Stimulated activated naive CD8-positive, alpha-beta T cell treated with anti-CD3 and anti-CD28 coated beads, Interleukin-15, amount 100 ng/mL, for 72 hours (primary cell): ENCODE measurements at regions not wholly inside any gene's neighbourhood (a gene's known extent, or its start where the extent isn't known, plus 50 kb on each side); places are given as distances from the start of the nearest gene placed in this dataset.

Experiments
- ATAC-seq: fragments of 150-1000 bp; cut with Tn5 transposase; 2 replicates; pipeline ENCODE4 v1.10.0; 2021; ENCODE audit warnings: mild to moderate bottlenecking, moderate library complexity
- DNase-seq, 2 donors: peaks; one replicate each; pipeline ENCODE4 v3.0.0; 2021 to 2022
- H3K27ac Mint-ChIP-seq, 2 donors: one replicate each; pipeline ENCODE4 v1.8.0; 2022; ENCODE audit warnings: mild to moderate bottlenecking in 2 of 2, mixed read lengths in 2 of 2, moderate library complexity in 2 of 2
- H3K27me3 Mint-ChIP-seq: one replicate; pipeline ENCODE4 v1.8.0; 2022; ENCODE audit warnings: mixed read lengths
- H3K4me1 Mint-ChIP-seq: one replicate; pipeline ENCODE4 v1.8.0; 2022; ENCODE audit warnings: mild to moderate bottlenecking, mixed read lengths
- H3K4me3 Mint-ChIP-seq, 2 donors: one replicate each; pipeline ENCODE4 v1.8.0; 2022; ENCODE audit warnings: mild to moderate bottlenecking in 2 of 2, mixed read lengths in 2 of 2, moderate library complexity in 1 of 2
- H3K9me3 Mint-ChIP-seq, 2 donors: one replicate each; pipeline ENCODE4 v1.8.0; 2022; ENCODE audit warnings: mixed read lengths in 2 of 2

DNA sequence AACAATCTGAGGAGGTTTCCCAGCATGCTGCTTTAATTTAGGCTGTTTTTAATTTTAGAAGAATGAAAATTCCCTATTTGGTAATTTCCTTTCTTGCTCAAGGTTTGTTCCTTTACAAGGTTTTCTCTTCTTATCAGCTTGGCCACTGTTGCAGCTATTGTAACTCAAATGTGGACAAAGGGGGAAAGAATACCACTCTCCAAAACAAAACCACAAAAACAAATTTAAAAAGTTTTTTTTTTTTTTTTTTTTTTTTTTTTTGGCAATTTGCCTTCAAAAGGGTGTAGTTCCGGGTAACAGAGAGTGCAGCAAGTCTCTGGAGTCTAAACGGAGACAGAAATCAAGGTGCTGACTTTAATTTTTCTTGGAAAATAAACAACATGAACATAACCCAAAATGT, 306.4 kb upstream of the ARGLU1 start:
- H3K27me3 Mint-ChIP-seq, result no peaks in the 10 kb centered on the region
- DNase-seq, result no peak
- H3K9me3 Mint-ChIP-seq, result peaks cover 0 to 6% of the 10 kb centered on the region in 2 donors
- H3K27ac Mint-ChIP-seq, result no peak overlapping the region
- ATAC-seq, result no peak
- H3K4me1 Mint-ChIP-seq, result no peaks in the 10 kb centered on the region
- no peak overlapping the region for H3K4me3 Mint-ChIP-seq

GRCh38 chr13:106873810-106874209, 305.9 kb upstream of the ARGLU1 start:
- no peaks in the 10 kb centered on the region for H3K27me3 Mint-ChIP-seq
- no peak overlapping the region for H3K27ac Mint-ChIP-seq
- ATAC-seq (no peak), DNase-seq (no peak)
- H3K4me1 Mint-ChIP-seq, result no peaks in the 10 kb centered on the region
- no peak overlapping the region for H3K4me3 Mint-ChIP-seq
- peaks cover 0 to 6% of the 10 kb centered on the region in 2 donors for H3K9me3 Mint-ChIP-seq

- ATAC-seq (no peak), DNase-seq (no peak)
- H3K27ac Mint-ChIP-seq, result no peak overlapping the region
- peaks cover 5% of the 10 kb centered on the region for H3K4me1 Mint-ChIP-seq
- peaks cover 24% of the 10 kb centered on the region for H3K27me3 Mint-ChIP-seq
- H3K9me3 Mint-ChIP-seq, result no peaks in the 10 kb centered on the region
- H3K4me3 Mint-ChIP-seq, result no peak overlapping the region
These were observed 299.3 kb upstream of the ARGLU1 start for GRCh38 chr13:106867249-106867648.

- H3K27ac Mint-ChIP-seq, result no peak overlapping the region
- DNase-seq (no peak), ATAC-seq (no peak)
- H3K4me3 Mint-ChIP-seq, result no peak overlapping the region
- peaks cover 32% of the 10 kb centered on the region for H3K27me3 Mint-ChIP-seq
- peaks cover 5% of the 10 kb centered on the region for H3K4me1 Mint-ChIP-seq
- H3K9me3 Mint-ChIP-seq, result no peaks in the 10 kb centered on the region
These were observed 297.9 kb upstream of the ARGLU1 start for GRCh38 chr13:106865716-106866440.

- no peaks in the 10 kb centered on the region for H3K4me1 Mint-ChIP-seq
- peaks cover 8% of the 10 kb centered on the region for H3K27me3 Mint-ChIP-seq
- ATAC-seq (no peak), DNase-seq (no peak)
- no peak overlapping the region for H3K27ac Mint-ChIP-seq
- H3K4me3 Mint-ChIP-seq, result no peak overlapping the region
- H3K9me3 Mint-ChIP-seq, result no peaks in the 10 kb centered on the region
These were observed 291.6 kb upstream of the ARGLU1 start for GRCh38 chr13:106859533-106859904.

DNA sequence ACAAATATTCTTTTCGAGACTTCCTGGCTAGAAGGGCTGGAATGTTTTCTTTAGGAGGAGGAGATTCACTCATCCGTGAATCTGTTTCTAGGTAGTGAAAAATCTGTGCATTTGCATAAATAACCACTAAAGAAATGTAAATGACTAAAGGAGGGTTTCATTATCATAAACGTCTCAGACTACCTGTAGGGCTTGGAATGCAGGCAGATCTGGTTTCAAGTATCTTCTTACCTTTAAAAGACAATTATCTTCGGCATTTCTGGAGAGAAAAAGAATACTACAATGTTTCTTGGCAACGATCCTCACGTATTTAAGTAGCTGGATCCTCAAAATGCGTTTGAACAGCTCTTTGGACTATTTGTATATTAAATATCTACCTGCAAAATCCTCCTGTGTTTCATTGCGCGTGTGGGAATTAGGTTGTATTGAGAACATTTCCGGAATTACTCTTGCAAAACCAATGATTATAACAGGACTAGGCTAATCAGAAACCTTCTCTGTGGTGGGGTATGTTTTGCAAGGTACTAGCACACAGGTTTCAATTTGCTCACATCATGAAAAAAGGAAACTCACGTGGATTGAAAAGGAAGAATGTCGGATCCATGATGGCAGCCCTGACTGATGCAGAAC, 291.1 kb upstream of the ARGLU1 start:
- ATAC-seq (no peak), DNase-seq (no peak)
- H3K4me3 Mint-ChIP-seq, result no peak overlapping the region
- peaks cover 8% of the 10 kb centered on the region for H3K27me3 Mint-ChIP-seq
- H3K27ac Mint-ChIP-seq, result no peak overlapping the region
- no peaks in the 10 kb centered on the region for H3K4me1 Mint-ChIP-seq
- no peaks in the 10 kb centered on the region for H3K9me3 Mint-ChIP-seq

- Mint-ChIP-seq H3K9me3 (no peaks in the 10 kb centered on the region), H3K27me3 (no peaks in the 10 kb centered on the region), H3K4me3 (no peak overlapping the region), H3K4me1 (no peaks in the 10 kb centered on the region), H3K27ac (no peak overlapping the region)
- no peak for DNase-seq
- no peak for ATAC-seq
These were observed 284.5 kb upstream of the ARGLU1 start for GRCh38 chr13:106852436-106852835.

DNA sequence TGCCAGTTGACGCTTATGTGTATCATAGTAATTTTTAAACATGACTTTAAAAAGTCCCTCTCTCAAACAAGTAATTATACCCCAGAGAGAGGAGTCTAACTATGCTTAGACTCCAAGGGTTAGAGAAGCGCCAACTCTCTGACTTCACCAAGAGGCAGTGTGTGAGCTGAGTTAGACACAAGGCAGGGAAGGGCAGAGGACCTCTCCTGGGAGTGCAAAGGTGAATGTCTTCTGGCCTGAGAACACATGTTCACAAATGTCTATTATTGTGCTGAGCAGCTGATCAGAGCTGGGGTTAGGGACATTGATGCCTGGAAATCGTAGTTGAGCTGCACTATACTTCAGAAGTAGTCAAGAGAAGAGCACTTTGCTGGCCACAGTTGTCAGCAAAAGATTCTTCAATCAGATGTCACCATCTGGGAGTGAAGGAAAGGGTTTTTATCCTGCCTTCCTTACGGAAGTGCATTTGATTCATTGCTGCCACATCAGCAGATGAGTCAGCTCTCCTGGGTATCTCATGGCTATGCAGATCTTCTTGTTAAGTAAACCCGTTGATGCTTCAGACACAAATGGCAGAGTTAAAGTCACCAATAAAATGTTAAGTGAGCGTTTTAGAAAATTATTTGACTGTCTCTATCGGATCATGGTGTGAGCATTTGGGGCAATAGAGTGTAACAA, 283.2 kb upstream of the ARGLU1 start:
- ATAC-seq (no peak), DNase-seq (no peak)
- no peak overlapping the region for H3K4me3 Mint-ChIP-seq
- no peaks in the 10 kb centered on the region for H3K9me3 Mint-ChIP-seq
- no peak overlapping the region for H3K27ac Mint-ChIP-seq
- H3K4me1 Mint-ChIP-seq, result no peaks in the 10 kb centered on the region
- H3K27me3 Mint-ChIP-seq, result no peaks in the 10 kb centered on the region

DNA sequence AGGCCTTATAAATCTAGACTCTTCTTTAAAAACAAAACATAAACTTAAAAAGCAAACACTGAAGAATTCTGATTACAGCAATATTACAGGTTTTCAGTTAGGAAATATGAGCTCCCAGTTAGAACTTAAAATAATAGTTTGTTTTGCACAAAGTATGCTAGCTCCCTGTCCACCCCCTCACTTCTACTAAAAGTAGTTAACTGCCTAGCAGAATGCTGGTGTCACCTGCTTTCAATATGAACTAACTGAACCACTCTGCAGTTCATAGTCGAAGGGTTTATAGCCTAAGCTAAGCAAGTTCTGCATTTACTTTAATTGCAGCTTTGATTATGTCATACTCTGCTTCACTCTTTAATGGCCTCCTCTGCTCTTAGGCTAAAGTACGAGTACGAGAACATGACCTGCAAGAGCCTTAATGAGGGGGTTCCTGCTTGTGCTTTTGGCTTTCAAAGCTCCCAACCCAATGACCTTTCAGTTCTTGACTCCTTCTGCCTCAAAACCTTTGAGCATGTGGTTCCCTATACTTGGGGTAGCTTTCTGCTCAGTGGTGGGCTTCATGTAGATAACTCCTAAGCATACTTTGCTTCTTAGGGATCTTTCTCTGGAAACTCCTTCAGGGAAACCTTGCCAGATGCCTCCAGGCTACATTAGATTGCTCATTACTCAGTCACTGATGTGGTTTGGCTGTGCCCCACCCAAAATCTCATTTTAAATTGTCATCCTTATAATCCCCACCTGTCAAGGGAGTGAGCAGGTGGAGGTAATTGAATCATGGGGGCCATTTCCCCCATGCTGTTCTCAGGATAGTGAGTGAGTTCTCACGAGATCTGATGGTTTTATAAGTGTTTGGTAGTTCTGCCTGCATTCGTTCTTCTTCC, 278.9 kb upstream of the ARGLU1 start:
- Mint-ChIP-seq H3K9me3 (no peaks in the 10 kb centered on the region), H3K27me3 (no peaks in the 10 kb centered on the region), H3K4me1 (no peaks in the 10 kb centered on the region), H3K4me3 (no peak overlapping the region), H3K27ac (no peak overlapping the region)
- DNase-seq (no peak), ATAC-seq (no peak)

DNA sequence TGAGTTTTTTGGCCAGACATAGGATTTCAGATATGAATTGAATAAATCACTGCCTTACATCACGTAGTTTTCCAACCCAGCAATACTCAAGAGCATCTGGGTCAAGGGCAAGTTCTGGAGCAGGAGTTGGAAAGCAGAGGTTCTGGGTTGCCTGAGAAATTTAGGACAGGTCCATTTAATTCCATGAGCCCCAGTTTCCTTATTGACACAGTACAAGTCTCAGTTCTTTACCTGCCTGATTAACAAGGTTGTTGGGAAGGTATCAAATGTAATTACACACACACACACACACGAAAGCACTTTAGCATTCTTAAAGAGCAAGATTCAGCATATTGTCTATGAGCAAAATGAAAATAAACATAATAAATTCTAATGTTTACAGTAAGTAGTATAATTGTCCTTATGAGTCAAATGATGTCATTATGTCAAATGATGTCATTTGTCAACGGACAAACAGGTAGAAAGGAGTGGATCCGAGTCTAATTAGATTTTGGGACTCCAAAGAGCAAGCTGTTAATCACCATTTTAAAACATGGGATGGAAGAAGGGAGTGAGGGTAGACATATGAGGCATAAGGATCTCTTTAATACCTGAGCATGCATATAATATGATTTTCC, 268.4 kb upstream of the ARGLU1 start:
- Mint-ChIP-seq H3K4me1 (no peaks in the 10 kb centered on the region), H3K9me3 (peaks cover 6 to 9% of the 10 kb centered on the region in 2 donors), H3K27ac (no peak overlapping the region), H3K4me3 (no peak overlapping the region), H3K27me3 (no peaks in the 10 kb centered on the region)
- ATAC-seq (no peak), DNase-seq (no peak)

GRCh38 chr13:106835477-106835876, 267.5 kb upstream of the ARGLU1 start:
- no peak for ATAC-seq
- no peaks in the 10 kb centered on the region for H3K27me3 Mint-ChIP-seq
- DNase-seq, result no peak
- H3K27ac Mint-ChIP-seq, result no peak overlapping the region
- H3K4me3 Mint-ChIP-seq, result no peak overlapping the region
- H3K4me1 Mint-ChIP-seq, result no peaks in the 10 kb centered on the region
- H3K9me3 Mint-ChIP-seq, result peaks cover 6 to 9% of the 10 kb centered on the region in 2 donors

- no peak for ATAC-seq
- no peak overlapping the region for H3K27ac Mint-ChIP-seq
These were observed 254.0 kb upstream of the ARGLU1 start for GRCh38 chr13:106821979-106822378.

GRCh38 chr13:106819413-106820180, 251.7 kb upstream of the ARGLU1 start:
- ATAC-seq (no peak), DNase-seq (no peak)
- no peaks in the 10 kb centered on the region for H3K4me1 Mint-ChIP-seq
- H3K9me3 Mint-ChIP-seq, result peaks cover 0 to 3% of the 10 kb centered on the region in 2 donors
- H3K27me3 Mint-ChIP-seq, result peaks cover 19% of the 10 kb centered on the region
- no peak overlapping the region for H3K27ac Mint-ChIP-seq
- no peak overlapping the region for H3K4me3 Mint-ChIP-seq

More at GRCh38 chr13:106821979-106822378, 254.0 kb upstream of the ARGLU1 start:
- Mint-ChIP-seq H3K9me3 (peaks cover 6 to 10% of the 10 kb centered on the region in 2 donors), H3K4me1 (no peaks in the 10 kb centered on the region), H3K27me3 (peaks cover 19% of the 10 kb centered on the region), H3K4me3 (no peak overlapping the region)
- DNase-seq, result no peak

DNA sequence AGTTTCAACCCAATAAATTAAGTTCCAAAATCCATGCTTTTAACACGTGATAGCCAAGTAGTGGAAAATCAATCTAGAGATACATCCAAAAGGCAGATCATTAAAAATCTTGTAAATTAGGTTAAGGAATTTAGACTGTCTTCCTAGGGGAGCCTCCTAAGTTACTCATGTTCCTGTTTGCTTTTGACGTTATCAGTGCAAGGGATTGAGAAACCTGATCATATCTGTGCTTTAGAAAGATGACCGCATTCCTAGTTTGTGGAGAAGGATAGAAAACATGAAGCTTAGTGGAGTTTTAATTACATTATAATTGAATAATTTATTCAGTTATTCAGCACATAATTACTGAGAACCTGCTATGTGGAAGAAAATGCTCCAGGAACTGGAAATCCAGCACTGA, 251.0 kb upstream of the ARGLU1 start:
- no peak overlapping the region for H3K4me3 Mint-ChIP-seq
- no peak overlapping the region for H3K27ac Mint-ChIP-seq
- no peaks in the 10 kb centered on the region for H3K4me1 Mint-ChIP-seq
- ATAC-seq (no peak), DNase-seq (no peak)
- H3K9me3 Mint-ChIP-seq, result no peaks in the 10 kb centered on the region
- H3K27me3 Mint-ChIP-seq, result peaks cover 19% of the 10 kb centered on the region

DNA sequence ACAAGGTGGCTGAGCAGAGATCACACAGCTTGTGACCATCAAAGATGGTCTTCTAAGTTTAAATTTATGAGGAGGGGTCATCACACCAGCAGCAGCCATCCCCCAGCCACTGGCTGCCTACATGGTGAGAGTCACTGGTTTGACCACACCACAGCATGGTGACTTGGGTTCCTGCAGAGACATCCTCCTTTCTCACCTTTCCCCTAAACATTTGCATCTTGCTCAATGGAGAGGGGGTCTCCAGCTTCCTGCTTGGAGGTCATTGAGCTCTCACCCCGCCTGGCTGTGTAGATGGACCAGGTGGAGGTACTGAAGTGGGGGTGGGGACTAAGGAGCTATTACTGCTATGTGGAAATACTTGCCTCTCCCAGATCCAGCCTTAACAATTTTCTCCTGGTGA, 247.6 kb upstream of the ARGLU1 start:
- no peak overlapping the region for H3K4me3 Mint-ChIP-seq
- peaks cover 19% of the 10 kb centered on the region for H3K27me3 Mint-ChIP-seq
- ATAC-seq (no peak), DNase-seq (no peak)
- H3K9me3 Mint-ChIP-seq, result no peaks in the 10 kb centered on the region
- H3K27ac Mint-ChIP-seq, result no peak overlapping the region
- H3K4me1 Mint-ChIP-seq, result no peaks in the 10 kb centered on the region
